ENCODE measurements at regions not wholly inside any gene's neighbourhood (a gene's known extent, or its start where the extent isn't known, plus 50 kb on each side); places are given as distances from the start of the nearest gene placed in this dataset.
"Not testable (repeated sequence)": the region's sequence is repeated elsewhere in the genome, so short reads cannot be mapped to it uniquely, and the experiment has no call there.

- no peak for DNase-seq
Measured at GRCh38 chr5:57069115-57069835, 104.6 kb upstream of the GPBP1 start.

- no peak for DNase-seq
Measured at GRCh38 chr5:57072218-57072892, 101.5 kb upstream of the GPBP1 start.

- DNase-seq, result no peak
Measured at GRCh38 chr5:57082441-57083067, 91.3 kb upstream of the GPBP1 start.

- no peak for DNase-seq
Measured at GRCh38 chr5:57085306-57086081, 88.4 kb upstream of the GPBP1 start.

GRCh38 chr5:57087947-57088346, 85.9 kb upstream of the GPBP1 start:
- not testable (repeated sequence) for DNase-seq

GRCh38 chr5:57094753-57095683, 78.8 kb upstream of the GPBP1 start:
- no peak for DNase-seq

GRCh38 chr5:57097526-57097925, 76.3 kb upstream of the GPBP1 start:
- DNase-seq, result no peak

- DNase-seq, result no peak
Measured at GRCh38 chr5:57102189-57102904, 71.5 kb upstream of the GPBP1 start.

- no peak for DNase-seq
Measured at GRCh38 chr5:57102905-57103255, 71.0 kb upstream of the GPBP1 start.

- DNase-seq, result no peak
Measured at GRCh38 chr5:57103317-57103907, 70.4 kb upstream of the GPBP1 start.

- DNase-seq, result no peak
Measured at GRCh38 chr5:57106661-57107060, 67.2 kb upstream of the GPBP1 start.

- no peak for DNase-seq
Measured at GRCh38 chr5:57111993-57112392, 61.9 kb upstream of the GPBP1 start.

GRCh38 chr5:57113481-57113880, 60.4 kb upstream of the GPBP1 start:
- no peak for DNase-seq

GRCh38 chr5:57117596-57117995, 56.3 kb upstream of the GPBP1 start:
- no peak for DNase-seq

GRCh38 chr5:57119031-57119430, 54.8 kb upstream of the GPBP1 start:
- no peak for DNase-seq

GRCh38 chr5:57124014-57124413, 49.8 kb upstream of the GPBP1 start:
- no peak for DNase-seq

Measured in NCI-H524 treated with DMSO at 0.1 percent for 48 hours (cell line).